ENCODE measurements at regions not wholly inside any gene's neighbourhood (a gene's known extent, or its start where the extent isn't known, plus 50 kb on each side); places are given as distances from the start of the nearest gene placed in this dataset.

DNA sequence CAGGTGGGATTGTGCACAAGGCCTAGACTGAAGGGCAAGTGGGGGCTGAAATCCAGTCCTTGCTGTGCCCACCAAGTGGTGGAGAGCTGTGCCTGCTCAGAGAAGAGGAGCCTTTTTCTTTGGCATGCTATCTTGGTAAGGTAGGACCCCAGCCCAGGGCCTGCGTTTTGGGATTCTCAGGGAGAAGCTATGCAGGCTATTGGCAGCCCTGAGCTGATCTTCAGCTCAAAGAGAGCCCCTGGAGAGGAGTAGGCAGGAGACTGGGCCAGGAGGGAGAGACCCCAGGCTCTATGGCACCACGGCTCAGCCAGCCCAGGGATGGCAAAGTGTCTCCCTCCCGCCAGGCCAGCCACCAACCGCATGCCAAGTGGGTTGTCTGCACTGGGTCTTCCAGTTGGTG lies 119.2 kb upstream of the PCBD1 start:
- no peaks in the 10 kb centered on the region for H3K9me3 ChIP-seq (ENCODE audit: control insufficient read depth, insufficient read depth, low read length)
- H3K36me3 Mint-ChIP-seq: no peaks in the 10 kb centered on the region
- H3K4me1 Mint-ChIP-seq: no peaks in the 10 kb centered on the region
- H3K4me3 Mint-ChIP-seq: no peak overlapping the region
- no peak overlapping the region for H3K27ac ChIP-seq (ENCODE audit: low read length)
- no peaks in the 10 kb centered on the region for H3K4me1 ChIP-seq (ENCODE audit: control insufficient read depth, insufficient read depth, low read length)
- no peak overlapping the region for H3K27ac Mint-ChIP-seq
- H3K27me3 Mint-ChIP-seq (ENCODE audit: low read depth in 2 of 2): no peaks in the 10 kb centered on the region
- no peaks in the 10 kb centered on the region for H3K9me3 Mint-ChIP-seq
- no peak for ATAC-seq
- no peak overlapping the region for H3K4me3 ChIP-seq (ENCODE audit: low read length)
- H3K27me3 ChIP-seq (ENCODE audit: control insufficient read depth, insufficient read depth, low read length): no peaks in the 10 kb centered on the region
- TF ChIP-seq CTCF (IDR thresholded peaks at IDR 0.05): no peak
- no peaks in the 10 kb centered on the region for H3K36me3 ChIP-seq (ENCODE audit: control insufficient read depth, insufficient read depth, low read length)
- WGBS (ENCODE audit: insufficient coverage): 90% methylated on average over 4 of the region's 4 CpGs
- intact Hi-C loops (cut with micrococcal nuclease): no loop called here
- DNase-seq: no peak

DNA sequence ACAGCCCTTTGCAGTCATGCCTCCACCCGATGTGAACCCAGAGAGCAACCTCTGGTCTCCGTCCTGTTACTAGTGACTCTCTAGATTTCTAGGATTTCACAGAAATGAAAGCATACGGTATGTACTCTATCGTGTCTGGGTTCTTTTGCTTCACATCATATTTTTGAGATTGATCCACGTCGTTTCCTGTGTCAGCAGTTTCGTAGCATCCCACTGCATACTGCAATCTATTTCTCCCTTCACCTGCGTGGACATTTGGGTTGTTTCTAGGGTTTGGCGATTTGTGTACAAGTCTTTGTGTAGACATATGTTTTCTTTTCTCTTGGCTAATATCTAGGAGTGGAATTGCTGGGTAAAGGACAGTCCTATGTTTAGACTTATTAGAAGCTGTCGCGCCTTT lies 119.8 kb upstream of the PCBD1 start:
- H3K4me3 ChIP-seq (ENCODE audit: low read length): no peak overlapping the region
- no peaks in the 10 kb centered on the region for H3K9me3 ChIP-seq (ENCODE audit: control insufficient read depth, insufficient read depth, low read length)
- no peaks in the 10 kb centered on the region for H3K4me1 ChIP-seq (ENCODE audit: control insufficient read depth, insufficient read depth, low read length)
- no peaks in the 10 kb centered on the region for H3K36me3 ChIP-seq (ENCODE audit: control insufficient read depth, insufficient read depth, low read length)
- Mint-ChIP-seq H3K27me3 (ENCODE audit: low read depth in 2 of 2) (no peaks in the 10 kb centered on the region), H3K27ac (no peak overlapping the region), H3K9me3 (no peaks in the 10 kb centered on the region), H3K4me3 (no peak overlapping the region), H3K4me1 (no peaks in the 10 kb centered on the region), H3K36me3 (no peaks in the 10 kb centered on the region)
- no peak overlapping the region for H3K27ac ChIP-seq (ENCODE audit: low read length)
- intact Hi-C loops (cut with micrococcal nuclease): no loop called here
- H3K27me3 ChIP-seq (ENCODE audit: control insufficient read depth, insufficient read depth, low read length): no peaks in the 10 kb centered on the region
- ATAC-seq (no peak), DNase-seq (no peak)
- no peak for TF ChIP-seq CTCF (IDR thresholded peaks at IDR 0.05)
- 94% methylated on average over 10 of the region's 11 CpGs for WGBS (ENCODE audit: insufficient coverage)

GRCh38 chr10:71009126-71009525 lies 120.8 kb upstream of the PCBD1 start:
- TF ChIP-seq CTCF (IDR thresholded peaks at IDR 0.05): no peak
- H3K9me3 ChIP-seq (ENCODE audit: control insufficient read depth, insufficient read depth, low read length): no peaks in the 10 kb centered on the region
- Mint-ChIP-seq H3K36me3 (no peaks in the 10 kb centered on the region), H3K9me3 (no peaks in the 10 kb centered on the region), H3K27me3 (ENCODE audit: low read depth in 2 of 2) (no peaks in the 10 kb centered on the region), H3K4me3 (no peak overlapping the region), H3K27ac (no peak overlapping the region), H3K4me1 (no peaks in the 10 kb centered on the region)
- no peak overlapping the region for H3K27ac ChIP-seq (ENCODE audit: low read length)
- no peaks in the 10 kb centered on the region for H3K27me3 ChIP-seq (ENCODE audit: control insufficient read depth, insufficient read depth, low read length)
- ATAC-seq: no peak
- H3K4me3 ChIP-seq (ENCODE audit: low read length): no peak overlapping the region
- H3K4me1 ChIP-seq (ENCODE audit: control insufficient read depth, insufficient read depth, low read length): no peaks in the 10 kb centered on the region
- no peaks in the 10 kb centered on the region for H3K36me3 ChIP-seq (ENCODE audit: control insufficient read depth, insufficient read depth, low read length)
- 92% methylated on average over 16 of the region's 16 CpGs for WGBS (ENCODE audit: insufficient coverage)
- no peak for DNase-seq
- intact Hi-C loops (cut with micrococcal nuclease): no loop called here

- no peaks in the 10 kb centered on the region for H3K4me1 ChIP-seq (ENCODE audit: control insufficient read depth, insufficient read depth, low read length)
- peaks cover 3 to 13% of the 10 kb centered on the region in 2 donors for H3K27me3 Mint-ChIP-seq (ENCODE audit: low read depth in 2 of 2)
- H3K27ac ChIP-seq (ENCODE audit: low read length): no peak overlapping the region
- no peak overlapping the region for H3K27ac Mint-ChIP-seq
- H3K9me3 Mint-ChIP-seq: no peaks in the 10 kb centered on the region
- no peaks in the 10 kb centered on the region for H3K27me3 ChIP-seq (ENCODE audit: control insufficient read depth, insufficient read depth, low read length)
- peaks cover 4 to 5% of the 10 kb centered on the region in 2 donors for H3K4me1 Mint-ChIP-seq
- TF ChIP-seq CTCF (IDR thresholded peaks at IDR 0.05): no peak
- 65% methylated on average over 4 of the region's 4 CpGs for WGBS (ENCODE audit: insufficient coverage)
- no peak for DNase-seq
- intact Hi-C loops (cut with micrococcal nuclease): no loop called here
- ATAC-seq: no peak
- no peak overlapping the region for H3K4me3 ChIP-seq (ENCODE audit: low read length)
- H3K9me3 ChIP-seq (ENCODE audit: control insufficient read depth, insufficient read depth, low read length): no peaks in the 10 kb centered on the region
- no peaks in the 10 kb centered on the region for H3K36me3 Mint-ChIP-seq
- no peaks in the 10 kb centered on the region for H3K36me3 ChIP-seq (ENCODE audit: control insufficient read depth, insufficient read depth, low read length)
- H3K4me3 Mint-ChIP-seq: no peak overlapping the region
Measured at GRCh38 chr10:71010730-71011129, 122.4 kb upstream of the PCBD1 start.
